ENCODE measurements at regions not wholly inside any gene's neighbourhood (a gene's known extent, or its start where the extent isn't known, plus 50 kb on each side); places are given as distances from the start of the nearest gene placed in this dataset.

GRCh38 chr14:43056106-43056505, 1449.4 kb downstream of the LRFN5 start:
- DNase-seq (no peak), ATAC-seq (replicated peaks in 1 of 4) (no peak)
- ChIA-PET POLR2A (no interaction called here), CTCF (no interaction called here)
- no peaks in the 10 kb centered on the region for H3K27me3 ChIP-seq (replicated peaks in 1 of 2; ENCODE audit: control insufficient read depth in 2 of 2, extremely low read depth in 1 of 2, insufficient read depth in 2 of 2, low read length in 1 of 2)
- no peak overlapping the region for H3K4me3 ChIP-seq (ENCODE audit: control insufficient read depth in 1 of 2, extremely low read depth in 1 of 2, low read length in 1 of 2)
- no peaks in the 10 kb centered on the region for H3K4me1 Mint-ChIP-seq
- no CpG with 5 or more reads among the region's 1 CpG for WGBS (ENCODE audit: insufficient coverage)
- no peaks in the 10 kb centered on the region for H3K9me3 ChIP-seq
- no peaks in the 10 kb centered on the region for H3K27me3 Mint-ChIP-seq
- no peaks in the 10 kb centered on the region for H3K36me3 Mint-ChIP-seq
- no peak overlapping the region for H3K27ac Mint-ChIP-seq
- no peaks in the 10 kb centered on the region for H3K4me1 ChIP-seq (ENCODE audit: control insufficient read depth in 1 of 2, extremely low read depth in 1 of 2, insufficient read depth in 2 of 2, low read length in 2 of 2)
- H3K36me3 ChIP-seq (ENCODE audit: control insufficient read depth in 2 of 2, extremely low read depth in 1 of 2, insufficient read depth in 1 of 2, low read length in 1 of 2): no peaks in the 10 kb centered on the region
- no peak overlapping the region for H3K4me3 Mint-ChIP-seq
- H3K27ac ChIP-seq (ENCODE audit: low read length): no peak overlapping the region
- H3K9me3 Mint-ChIP-seq: peaks cover 13 to 22% (median 19%) of the 10 kb centered on the region in 3 donors

DNA sequence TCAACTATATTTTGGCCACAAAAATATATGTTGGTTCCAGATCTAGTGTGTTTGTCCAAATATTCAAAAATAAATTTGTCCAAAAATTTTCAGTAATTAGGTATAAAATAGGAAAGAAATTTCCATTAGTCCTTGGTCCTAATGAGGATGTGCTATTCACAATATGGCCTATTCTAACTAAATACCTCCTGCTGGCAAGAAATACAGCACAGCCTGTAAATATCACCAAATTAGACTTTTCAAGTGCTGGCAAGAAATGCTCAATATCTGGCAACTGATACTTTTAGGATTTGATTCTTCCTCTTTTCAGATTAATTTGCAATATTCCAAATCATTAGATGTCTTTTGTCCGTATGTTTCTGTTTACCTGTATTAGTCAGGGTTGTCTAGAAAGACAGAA, 1446.2 kb downstream of the LRFN5 start:
- DNase-seq: no peak
- no peak overlapping the region for H3K4me3 ChIP-seq (ENCODE audit: control insufficient read depth in 1 of 2, extremely low read depth in 1 of 2, low read length in 1 of 2)
- no CpG with 5 or more reads among the region's 1 CpG for WGBS (ENCODE audit: insufficient coverage)
- Mint-ChIP-seq H3K4me3 (no peak overlapping the region), H3K36me3 (no peaks in the 10 kb centered on the region), H3K27me3 (no peaks in the 10 kb centered on the region), H3K27ac (no peak overlapping the region), H3K4me1 (no peaks in the 10 kb centered on the region), H3K9me3 (peaks cover 8 to 16% (median 13%) of the 10 kb centered on the region in 3 donors)
- H3K27ac ChIP-seq (ENCODE audit: low read length): no peak overlapping the region
- no peaks in the 10 kb centered on the region for H3K4me1 ChIP-seq (ENCODE audit: control insufficient read depth in 1 of 2, extremely low read depth in 1 of 2, insufficient read depth in 2 of 2, low read length in 2 of 2)
- ATAC-seq (replicated peaks in 1 of 4): no peak
- no peaks in the 10 kb centered on the region for H3K9me3 ChIP-seq
- POLR2A ChIA-PET: no interaction called here
- H3K36me3 ChIP-seq (ENCODE audit: control insufficient read depth in 2 of 2, extremely low read depth in 1 of 2, insufficient read depth in 1 of 2, low read length in 1 of 2): no peaks in the 10 kb centered on the region
- no peaks in the 10 kb centered on the region for H3K27me3 ChIP-seq (replicated peaks in 1 of 2; ENCODE audit: control insufficient read depth in 2 of 2, extremely low read depth in 1 of 2, insufficient read depth in 2 of 2, low read length in 1 of 2)
- CTCF ChIA-PET: no interaction called here

- no peaks in the 10 kb centered on the region for H3K27me3 ChIP-seq (replicated peaks in 1 of 2; ENCODE audit: control insufficient read depth in 2 of 2, extremely low read depth in 1 of 2, insufficient read depth in 2 of 2, low read length in 1 of 2)
- Mint-ChIP-seq H3K27me3 (no peaks in the 10 kb centered on the region), H3K4me1 (no peaks in the 10 kb centered on the region), H3K4me3 (no peak overlapping the region), H3K36me3 (no peaks in the 10 kb centered on the region), H3K27ac (no peak overlapping the region), H3K9me3 (peaks cover 7% of the 10 kb centered on the region in 3 donors)
- no peaks in the 10 kb centered on the region for H3K9me3 ChIP-seq
- no peak for DNase-seq
- CTCF ChIA-PET: no interaction called here
- no peak overlapping the region for H3K27ac ChIP-seq (ENCODE audit: low read length)
- POLR2A ChIA-PET: no interaction called here
- ATAC-seq (replicated peaks in 1 of 4): no peak
- no peaks in the 10 kb centered on the region for H3K36me3 ChIP-seq (ENCODE audit: control insufficient read depth in 2 of 2, extremely low read depth in 1 of 2, insufficient read depth in 1 of 2, low read length in 1 of 2)
- H3K4me1 ChIP-seq (ENCODE audit: control insufficient read depth in 1 of 2, extremely low read depth in 1 of 2, insufficient read depth in 2 of 2, low read length in 2 of 2): no peaks in the 10 kb centered on the region
- no peak overlapping the region for H3K4me3 ChIP-seq (ENCODE audit: control insufficient read depth in 1 of 2, extremely low read depth in 1 of 2, low read length in 1 of 2)
Measured at GRCh38 chr14:43043850-43044249, 1437.2 kb downstream of the LRFN5 start.

DNA sequence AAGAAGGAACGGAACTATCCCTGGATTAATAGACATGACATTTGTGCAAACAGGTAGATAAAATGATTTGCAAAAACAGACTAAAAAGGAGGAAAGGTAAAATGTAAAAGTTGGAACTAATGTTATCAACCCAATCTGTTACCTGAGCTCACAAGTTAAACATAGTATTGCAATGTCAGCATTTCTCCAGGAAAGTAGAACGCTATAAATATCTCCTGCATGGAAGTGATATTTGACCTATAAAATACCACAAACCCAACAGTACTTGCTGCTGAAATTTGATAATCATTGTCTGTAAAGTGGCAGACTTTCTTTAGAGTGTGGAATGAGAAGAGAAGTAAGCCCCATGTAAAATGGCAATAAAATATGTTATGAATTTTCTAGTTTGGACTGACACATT, 1435.7 kb downstream of the LRFN5 start:
- no peaks in the 10 kb centered on the region for H3K36me3 ChIP-seq (ENCODE audit: control insufficient read depth in 2 of 2, extremely low read depth in 1 of 2, insufficient read depth in 1 of 2, low read length in 1 of 2)
- no peaks in the 10 kb centered on the region for H3K9me3 ChIP-seq
- POLR2A ChIA-PET: no interaction called here
- no peak for DNase-seq
- CTCF ChIA-PET: no interaction called here
- H3K4me1 ChIP-seq (ENCODE audit: control insufficient read depth in 1 of 2, extremely low read depth in 1 of 2, insufficient read depth in 2 of 2, low read length in 2 of 2): no peaks in the 10 kb centered on the region
- Mint-ChIP-seq H3K27ac (no peak overlapping the region), H3K4me1 (no peaks in the 10 kb centered on the region), H3K36me3 (no peaks in the 10 kb centered on the region), H3K4me3 (no peak overlapping the region), H3K9me3 (peaks cover 4 to 7% (median 5%) of the 10 kb centered on the region in 3 donors), H3K27me3 (no peaks in the 10 kb centered on the region)
- H3K27me3 ChIP-seq (replicated peaks in 1 of 2; ENCODE audit: control insufficient read depth in 2 of 2, extremely low read depth in 1 of 2, insufficient read depth in 2 of 2, low read length in 1 of 2): no peaks in the 10 kb centered on the region
- no peak for ATAC-seq (replicated peaks in 1 of 4)
- H3K27ac ChIP-seq (ENCODE audit: low read length): no peak overlapping the region
- no peak overlapping the region for H3K4me3 ChIP-seq (ENCODE audit: control insufficient read depth in 1 of 2, extremely low read depth in 1 of 2, low read length in 1 of 2)
- 20% methylated on average over 1 of the region's 2 CpGs for WGBS (ENCODE audit: insufficient coverage)

DNA sequence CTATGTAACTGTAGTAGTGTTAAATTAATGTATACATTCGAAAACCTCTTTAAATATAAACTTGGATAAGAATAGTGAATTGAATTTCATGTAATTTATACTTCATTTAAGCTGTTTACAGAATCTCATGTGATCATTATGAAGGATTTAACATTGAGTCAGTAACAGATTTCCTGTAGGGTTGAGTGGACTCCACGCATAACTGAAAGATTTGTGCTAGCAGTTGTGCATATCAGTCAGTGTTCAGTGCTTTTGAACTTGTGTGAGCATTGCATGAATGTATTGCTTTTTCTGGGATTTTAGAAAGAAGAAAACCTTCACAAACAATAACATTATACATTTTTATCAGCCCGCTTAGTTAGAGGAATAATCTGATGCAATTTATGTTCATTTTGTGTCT, 1435.3 kb downstream of the LRFN5 start:
- no peaks in the 10 kb centered on the region for H3K27me3 ChIP-seq (replicated peaks in 1 of 2; ENCODE audit: control insufficient read depth in 2 of 2, extremely low read depth in 1 of 2, insufficient read depth in 2 of 2, low read length in 1 of 2)
- ATAC-seq (replicated peaks in 1 of 4): no peak

DNA sequence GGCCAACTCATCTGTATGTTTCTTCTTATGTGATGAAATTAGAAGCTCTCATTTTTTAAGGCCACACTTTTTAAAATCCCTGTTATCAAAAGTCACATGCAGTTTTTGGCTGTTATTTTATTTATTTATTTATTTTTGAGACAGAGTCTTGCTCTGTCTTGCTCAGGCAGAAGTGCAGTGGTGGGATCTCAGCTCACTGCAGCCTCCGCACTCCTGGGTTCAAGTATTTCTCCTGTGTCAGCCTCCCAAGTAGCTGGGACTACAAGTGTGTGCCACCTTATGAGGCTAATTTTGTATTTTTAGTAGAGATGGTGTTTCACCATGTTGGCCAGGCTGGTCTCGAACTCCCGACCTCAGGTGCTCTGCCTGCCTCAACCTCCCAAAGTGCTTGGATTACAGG, 1434.5 kb downstream of the LRFN5 start:
- Histone ChIP-seq H3K36me3 (ENCODE audit: control insufficient read depth in 2 of 2, extremely low read depth in 1 of 2, insufficient read depth in 1 of 2, low read length in 1 of 2) (no peaks in the 10 kb centered on the region), H3K27ac (ENCODE audit: low read length) (no peak overlapping the region), H3K27me3 (replicated peaks in 1 of 2; ENCODE audit: control insufficient read depth in 2 of 2, extremely low read depth in 1 of 2, insufficient read depth in 2 of 2, low read length in 1 of 2) (no peaks in the 10 kb centered on the region), H3K4me1 (ENCODE audit: control insufficient read depth in 1 of 2, extremely low read depth in 1 of 2, insufficient read depth in 2 of 2, low read length in 2 of 2) (no peaks in the 10 kb centered on the region), H3K4me3 (ENCODE audit: control insufficient read depth in 1 of 2, extremely low read depth in 1 of 2, low read length in 1 of 2) (no peak overlapping the region), H3K9me3 (no peaks in the 10 kb centered on the region)
- no peak overlapping the region for H3K27ac Mint-ChIP-seq
- ATAC-seq (replicated peaks in 1 of 4) (no peak), DNase-seq (no peak)
- H3K9me3 Mint-ChIP-seq: peaks cover 0 to 4% (median 3%) of the 10 kb centered on the region in 3 donors
- CTCF ChIA-PET: no interaction called here
- POLR2A ChIA-PET: no interaction called here
- H3K27me3 Mint-ChIP-seq: no peaks in the 10 kb centered on the region
- H3K4me1 Mint-ChIP-seq: no peaks in the 10 kb centered on the region
- no peaks in the 10 kb centered on the region for H3K36me3 Mint-ChIP-seq
- no CpG with 5 or more reads among the region's 3 CpGs for WGBS (ENCODE audit: insufficient coverage)
- no peak overlapping the region for H3K4me3 Mint-ChIP-seq

More for the DNA sequence above, 1435.3 kb downstream of the LRFN5 start:
- Histone ChIP-seq H3K36me3 (ENCODE audit: control insufficient read depth in 2 of 2, extremely low read depth in 1 of 2, insufficient read depth in 1 of 2, low read length in 1 of 2) (no peaks in the 10 kb centered on the region), H3K27ac (ENCODE audit: low read length) (no peak overlapping the region), H3K4me1 (ENCODE audit: control insufficient read depth in 1 of 2, extremely low read depth in 1 of 2, insufficient read depth in 2 of 2, low read length in 2 of 2) (no peaks in the 10 kb centered on the region), H3K4me3 (ENCODE audit: control insufficient read depth in 1 of 2, extremely low read depth in 1 of 2, low read length in 1 of 2) (no peak overlapping the region), H3K9me3 (no peaks in the 10 kb centered on the region)
- Mint-ChIP-seq H3K27me3 (no peaks in the 10 kb centered on the region), H3K27ac (no peak overlapping the region), H3K4me3 (no peak overlapping the region), H3K9me3 (peaks cover 2 to 5% (median 4%) of the 10 kb centered on the region in 3 donors), H3K4me1 (no peaks in the 10 kb centered on the region), H3K36me3 (no peaks in the 10 kb centered on the region)
- no CpG with 5 or more reads among the region's 3 CpGs for WGBS (ENCODE audit: insufficient coverage)
- DNase-seq: no peak
- ChIA-PET CTCF (no interaction called here), POLR2A (no interaction called here)

DNA sequence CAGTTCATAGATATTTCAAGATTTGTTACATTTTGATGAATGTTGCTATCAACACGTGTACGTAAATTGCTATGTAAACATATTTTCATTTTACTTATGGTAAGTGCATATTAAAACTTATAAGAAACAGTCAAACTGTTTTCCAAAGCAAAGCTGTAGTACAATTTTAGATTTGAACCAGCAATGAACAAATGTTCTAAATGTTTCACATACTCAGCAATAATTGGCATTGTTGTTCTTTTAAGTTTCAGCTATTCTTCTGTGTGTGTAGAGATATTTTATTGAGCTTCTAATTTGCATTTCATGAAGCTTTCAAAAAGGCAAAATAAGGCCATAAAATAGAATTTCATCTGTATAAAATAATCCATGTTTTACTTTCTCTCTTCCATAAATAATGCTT, 1433.2 kb downstream of the LRFN5 start:
- H3K27ac ChIP-seq (ENCODE audit: low read length): no peak overlapping the region
- H3K9me3 ChIP-seq: no peaks in the 10 kb centered on the region
- ATAC-seq (replicated peaks in 1 of 4) (no peak), DNase-seq (no peak)
- H3K27me3 ChIP-seq (replicated peaks in 1 of 2; ENCODE audit: control insufficient read depth in 2 of 2, extremely low read depth in 1 of 2, insufficient read depth in 2 of 2, low read length in 1 of 2): no peaks in the 10 kb centered on the region
- no peaks in the 10 kb centered on the region for H3K36me3 ChIP-seq (ENCODE audit: control insufficient read depth in 2 of 2, extremely low read depth in 1 of 2, insufficient read depth in 1 of 2, low read length in 1 of 2)
- Mint-ChIP-seq H3K4me1 (no peaks in the 10 kb centered on the region), H3K4me3 (no peak overlapping the region), H3K9me3 (peaks cover 0 to 4% (median 0%) of the 10 kb centered on the region in 3 donors), H3K27me3 (no peaks in the 10 kb centered on the region), H3K36me3 (no peaks in the 10 kb centered on the region), H3K27ac (no peak overlapping the region)
- H3K4me3 ChIP-seq (ENCODE audit: control insufficient read depth in 1 of 2, extremely low read depth in 1 of 2, low read length in 1 of 2): no peak overlapping the region
- CTCF ChIA-PET: no interaction called here
- no CpG with 5 or more reads among the region's 2 CpGs for WGBS (ENCODE audit: insufficient coverage)
- no peaks in the 10 kb centered on the region for H3K4me1 ChIP-seq (ENCODE audit: control insufficient read depth in 1 of 2, extremely low read depth in 1 of 2, insufficient read depth in 2 of 2, low read length in 2 of 2)
- POLR2A ChIA-PET: no interaction called here
